Natural killer cell (primary cell): ENCODE measurements at regions not wholly inside any gene's neighbourhood (a gene's known extent, or its start where the extent isn't known, plus 50 kb on each side); places are given as distances from the start of the nearest gene placed in this dataset.

Experiments
- ATAC-seq, 3 donors: fragments of 150-1000 bp in 2 of 3; fragments of 200-7000 bp in 1 of 3; cut with Tn5 transposase; 1 replicate in 1 of 3; 2 replicates in 2 of 3; pipeline ENCODE4 v1.10.0; 2021; ENCODE audit warnings: mild to moderate bottlenecking in 2 of 3, moderate library complexity in 2 of 3
- DNase-seq, 2 donors: peaks; one replicate each; pipeline versions ENCODE4 v3.0.0 to v3.0.0-alpha.2; 2013 to 2021; ENCODE audit warnings: mixed read lengths in 1 of 2
- H3K27ac ChIP-seq: one replicate; pipeline ENCODE4 v1.5.1; 2013; ENCODE audit warnings: mild to moderate bottlenecking, low read length
- H3K27me3 ChIP-seq: one replicate; pipeline ENCODE4 v1.6.1; 2013; ENCODE audit warnings: low read length; ENCODE audit not compliant: control insufficient read depth, insufficient read depth
- H3K36me3 ChIP-seq: one replicate; pipeline ENCODE4 v1.6.1; 2013; ENCODE audit warnings: low read length; ENCODE audit not compliant: control insufficient read depth, insufficient read depth
- H3K4me1 ChIP-seq: one replicate; pipeline ENCODE4 v1.6.1; 2013; ENCODE audit warnings: low read length; ENCODE audit not compliant: control insufficient read depth, insufficient read depth
- H3K4me3 ChIP-seq: one replicate; pipeline ENCODE4 v1.5.1; 2013; ENCODE audit warnings: low read length
- H3K9me3 ChIP-seq: one replicate; pipeline ENCODE4 v1.6.1; 2013; ENCODE audit warnings: low read length; ENCODE audit not compliant: control insufficient read depth, insufficient read depth
- H3K27ac Mint-ChIP-seq, 2 donors: one replicate each; pipeline ENCODE4 v1.8.0; 2022; ENCODE audit warnings: mild to moderate bottlenecking in 2 of 2, mixed read lengths in 2 of 2, moderate library complexity in 1 of 2
- H3K27me3 Mint-ChIP-seq, 2 donors: one replicate each; pipeline ENCODE4 v1.8.0; 2022; ENCODE audit warnings: low read depth in 2 of 2, mixed read lengths in 2 of 2
- H3K36me3 Mint-ChIP-seq: one replicate; pipeline ENCODE4 v1.8.0; 2022; ENCODE audit warnings: mixed read lengths
- H3K4me1 Mint-ChIP-seq, 2 donors: one replicate each; pipeline ENCODE4 v1.8.0; 2022; ENCODE audit warnings: mixed read lengths in 2 of 2
- H3K4me3 Mint-ChIP-seq: one replicate; pipeline ENCODE4 v1.8.0; 2022; ENCODE audit warnings: mild to moderate bottlenecking, moderate library complexity, mixed read lengths
- H3K9me3 Mint-ChIP-seq, 2 donors: one replicate each; pipeline ENCODE4 v1.8.0; 2022; ENCODE audit warnings: mixed read lengths in 2 of 2
- WGBS: methylation state at CpG from one replicate; pipeline ENCODE4 v1.1.7; 2013; ENCODE audit warnings: missing lambda C conversion rate; ENCODE audit not compliant: insufficient coverage; 5-methylcytosine and 5-hydroxymethylcytosine counted together
- intact Hi-C: fragments of 100-400 bp; cut with micrococcal nuclease; formaldehyde crosslinking; loops from one replicate; pipeline ENCODE4 v1.14.2; 2022
- TF ChIP-seq, protein P1 (sequence below): fragments of 200-600 bp; IDR thresholded peaks from one replicate; pipeline ENCODE4 v1.8.0; 2022; ENCODE audit warnings: antibody characterized with exemption

DNA sequence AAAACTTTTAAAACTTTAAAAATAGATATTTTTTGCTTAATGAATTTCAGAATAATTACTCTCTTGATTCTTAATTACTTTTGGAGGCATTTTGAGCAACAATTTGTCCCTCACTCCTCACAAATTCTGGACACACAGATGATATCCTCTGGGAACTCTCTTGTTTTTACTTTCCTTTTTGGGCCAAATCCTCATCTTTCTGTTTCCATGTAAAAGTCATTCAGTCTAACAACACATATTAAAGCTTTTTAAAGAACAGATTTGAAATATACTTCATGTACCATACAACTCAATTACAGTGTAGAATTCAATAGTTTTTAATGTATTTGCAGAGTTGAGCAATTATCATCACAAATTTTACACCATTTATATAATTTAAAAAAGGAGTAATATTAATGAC, 983.1 kb downstream of the STIM2 start:
- TF ChIP-seq, protein P1, sequence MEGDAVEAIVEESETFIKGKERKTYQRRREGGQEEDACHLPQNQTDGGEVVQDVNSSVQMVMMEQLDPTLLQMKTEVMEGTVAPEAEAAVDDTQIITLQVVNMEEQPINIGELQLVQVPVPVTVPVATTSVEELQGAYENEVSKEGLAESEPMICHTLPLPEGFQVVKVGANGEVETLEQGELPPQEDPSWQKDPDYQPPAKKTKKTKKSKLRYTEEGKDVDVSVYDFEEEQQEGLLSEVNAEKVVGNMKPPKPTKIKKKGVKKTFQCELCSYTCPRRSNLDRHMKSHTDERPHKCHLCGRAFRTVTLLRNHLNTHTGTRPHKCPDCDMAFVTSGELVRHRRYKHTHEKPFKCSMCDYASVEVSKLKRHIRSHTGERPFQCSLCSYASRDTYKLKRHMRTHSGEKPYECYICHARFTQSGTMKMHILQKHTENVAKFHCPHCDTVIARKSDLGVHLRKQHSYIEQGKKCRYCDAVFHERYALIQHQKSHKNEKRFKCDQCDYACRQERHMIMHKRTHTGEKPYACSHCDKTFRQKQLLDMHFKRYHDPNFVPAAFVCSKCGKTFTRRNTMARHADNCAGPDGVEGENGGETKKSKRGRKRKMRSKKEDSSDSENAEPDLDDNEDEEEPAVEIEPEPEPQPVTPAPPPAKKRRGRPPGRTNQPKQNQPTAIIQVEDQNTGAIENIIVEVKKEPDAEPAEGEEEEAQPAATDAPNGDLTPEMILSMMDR, result no peak
- Mint-ChIP-seq H3K4me1 (no peaks in the 10 kb centered on the region), H3K9me3 (peaks cover 2 to 7% of the 10 kb centered on the region in 2 donors), H3K4me3 (no peak overlapping the region), H3K36me3 (no peaks in the 10 kb centered on the region), H3K27me3 (no peaks in the 10 kb centered on the region), H3K27ac (no peak overlapping the region)
- no peaks in the 10 kb centered on the region for H3K36me3 ChIP-seq
- H3K27ac ChIP-seq, result no peak overlapping the region
- H3K4me1 ChIP-seq, result no peaks in the 10 kb centered on the region
- H3K9me3 ChIP-seq, result no peaks in the 10 kb centered on the region
- H3K4me3 ChIP-seq, result no peak overlapping the region
- intact Hi-C loops, result no loop called here
- H3K27me3 ChIP-seq, result no peaks in the 10 kb centered on the region
- ATAC-seq (no peak), DNase-seq (no peak)

DNA sequence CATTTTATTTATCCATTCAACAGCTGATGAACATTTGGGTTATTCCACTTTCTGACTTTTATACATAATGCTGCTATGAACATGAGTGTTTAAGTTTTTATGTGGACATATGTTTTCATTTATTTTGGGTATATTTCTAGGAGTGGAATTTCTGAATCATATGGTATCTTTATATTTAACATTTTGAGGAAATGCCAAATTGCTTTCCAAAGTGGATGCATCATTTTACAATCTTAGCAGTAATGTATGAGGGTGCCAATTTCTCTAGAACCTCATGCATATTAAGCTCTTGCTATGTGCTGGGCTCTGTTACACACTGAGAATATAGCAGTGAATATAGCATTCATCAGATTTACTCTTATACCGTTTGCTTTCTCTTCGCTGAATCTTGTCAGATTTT, 983.7 kb downstream of the STIM2 start:
- intact Hi-C loops, result no loop called here
- Histone ChIP-seq H3K4me3 (no peak overlapping the region), H3K9me3 (no peaks in the 10 kb centered on the region), H3K27me3 (no peaks in the 10 kb centered on the region), H3K27ac (no peak overlapping the region), H3K4me1 (no peaks in the 10 kb centered on the region), H3K36me3 (no peaks in the 10 kb centered on the region)
- no peaks in the 10 kb centered on the region for H3K27me3 Mint-ChIP-seq
- ATAC-seq (no peak), DNase-seq (no peak)
- H3K4me3 Mint-ChIP-seq, result no peak overlapping the region
- no peaks in the 10 kb centered on the region for H3K4me1 Mint-ChIP-seq
- H3K9me3 Mint-ChIP-seq, result peaks cover 2 to 10% of the 10 kb centered on the region in 2 donors
- H3K27ac Mint-ChIP-seq, result no peak overlapping the region
- TF ChIP-seq, protein P1, result no peak
- H3K36me3 Mint-ChIP-seq, result no peaks in the 10 kb centered on the region
- no CpG with 5 or more reads among the region's 2 CpGs for WGBS

DNA sequence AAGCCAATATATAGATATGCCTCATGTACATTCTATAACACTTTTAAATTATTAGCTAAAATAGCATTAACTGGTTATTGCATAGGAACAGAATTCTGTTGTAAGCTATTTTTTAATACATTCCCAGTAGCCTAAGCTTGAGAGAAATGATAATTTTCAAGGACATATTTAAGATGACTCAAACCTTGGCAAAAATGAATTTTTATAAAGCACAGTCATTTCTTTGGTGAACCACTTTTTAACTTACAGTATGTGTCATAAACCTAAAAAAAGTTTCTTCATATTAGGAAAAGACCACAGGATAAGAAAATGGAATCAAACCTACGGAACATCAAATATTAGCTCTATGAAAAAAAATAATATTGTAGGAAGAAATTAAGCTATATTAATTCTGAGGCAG, 986.3 kb downstream of the STIM2 start:
- no peaks in the 10 kb centered on the region for H3K36me3 Mint-ChIP-seq
- intact Hi-C loops, result no loop called here

GRCh38 chr4:27861381-27861787, 1000.7 kb downstream of the STIM2 start:
- no peak for ATAC-seq
- Mint-ChIP-seq H3K4me1 (no peaks in the 10 kb centered on the region), H3K4me3 (no peak overlapping the region), H3K36me3 (peaks cover 8% of the 10 kb centered on the region), H3K9me3 (peaks cover 3 to 6% of the 10 kb centered on the region in 2 donors), H3K27me3 (no peaks in the 10 kb centered on the region), H3K27ac (no peak overlapping the region)
- Histone ChIP-seq H3K36me3 (no peaks in the 10 kb centered on the region), H3K4me3 (no peak overlapping the region), H3K4me1 (no peaks in the 10 kb centered on the region), H3K27ac (no peak overlapping the region), H3K9me3 (no peaks in the 10 kb centered on the region), H3K27me3 (no peaks in the 10 kb centered on the region)
- intact Hi-C loops, result no loop called here
- TF ChIP-seq, protein P1, result no peak
- DNase-seq, result no peak
- 86% methylated on average over 1 of the region's 1 CpG for WGBS

More for the DNA sequence above, 986.3 kb downstream of the STIM2 start:
- no peaks in the 10 kb centered on the region for H3K9me3 ChIP-seq
- ATAC-seq (no peak), DNase-seq (no peak)
- no peaks in the 10 kb centered on the region for H3K4me1 Mint-ChIP-seq
- H3K27ac Mint-ChIP-seq, result no peak overlapping the region
- H3K36me3 ChIP-seq, result no peaks in the 10 kb centered on the region
- H3K27ac ChIP-seq, result no peak overlapping the region
- H3K4me3 ChIP-seq, result no peak overlapping the region
- no peaks in the 10 kb centered on the region for H3K27me3 Mint-ChIP-seq
- H3K27me3 ChIP-seq, result no peaks in the 10 kb centered on the region
- no CpG with 5 or more reads among the region's 1 CpG for WGBS
- H3K4me1 ChIP-seq, result no peaks in the 10 kb centered on the region
- no peak overlapping the region for H3K4me3 Mint-ChIP-seq
- TF ChIP-seq, protein P1, result no peak
- peaks cover 2 to 8% of the 10 kb centered on the region in 2 donors for H3K9me3 Mint-ChIP-seq
